SH-SY5Y (cell line): ENCODE measurements at regions not wholly inside any gene's neighbourhood (a gene's known extent, or its start where the extent isn't known, plus 50 kb on each side); places are given as distances from the start of the nearest gene placed in this dataset.

ENCODE experiments used
- GATA2 ChIP-seq: IDR thresholded peaks from 2 replicates; pipeline ENCODE4 v1.6.1; 2011; ENCODE audit warnings: mild to moderate bottlenecking, low read depth, low read length
- GATA3 ChIP-seq: IDR thresholded peaks from 2 replicates; pipeline ENCODE4 v1.6.1; 2011; ENCODE audit warnings: low read depth, mild to moderate bottlenecking, low read length, moderate library complexity

DNA sequence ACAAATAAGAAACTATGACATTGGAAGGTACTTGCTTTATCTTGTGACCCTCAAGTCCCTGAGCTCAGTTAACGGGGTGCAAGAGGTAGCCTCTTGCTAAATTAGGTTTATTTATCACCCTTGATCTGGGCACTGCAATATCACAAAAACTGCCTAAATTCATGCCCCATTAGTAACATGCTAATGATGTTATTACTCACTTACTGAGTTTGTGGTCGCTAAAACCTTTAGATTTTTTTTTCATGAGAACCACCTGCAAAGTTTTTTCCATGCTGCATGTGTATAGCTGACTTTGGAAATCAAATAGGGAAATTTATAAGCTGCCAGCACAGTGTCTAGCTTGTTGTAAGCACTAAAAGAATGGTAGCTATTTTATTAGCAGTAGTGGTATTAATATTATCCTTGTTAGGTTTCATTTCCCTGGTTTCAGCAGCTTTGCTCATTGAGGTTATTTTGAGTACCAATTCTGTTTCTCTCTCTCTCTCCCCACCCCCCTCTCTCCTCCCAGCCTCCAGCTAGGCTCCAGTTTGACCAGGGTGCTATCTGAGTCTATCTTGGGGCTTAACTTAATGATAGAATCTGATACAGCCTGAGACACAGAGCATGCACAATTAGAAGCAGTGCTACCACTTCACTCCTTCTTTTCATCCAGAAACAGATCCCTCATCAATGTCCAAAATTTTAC lies 88.7 kb upstream of the ATP8B1 start:
- TF ChIP-seq GATA2 = peak; percentile 53; the same call in 1 of the 2 replicates
- TF ChIP-seq GATA3 = no peak
